HCT116 (cell line): ENCODE measurements at regions not wholly inside any gene's neighbourhood (a gene's known extent, or its start where the extent isn't known, plus 50 kb on each side); places are given as distances from the start of the nearest gene placed in this dataset.

Source experiments
- ATAC-seq: fragments of 200-7000 bp; cut with Tn5 transposase; 2 replicates; pipeline ENCODE4 v1.9.1; 2020; ENCODE audit warnings: mild to moderate bottlenecking, moderate library complexity
- BruUV-seq: library from RNA; stranded (reverse); fragments of 400-500 nt; replicated peaks from 2 replicates; lab custom pipeline; 2021; lab: Mats Ljungman, UMichigan
- CTCF ChIA-PET: fragments of 300-600 bp; sonication (Branson Sonifier 250); formaldehyde crosslinking; loops from one replicate; lab custom pipeline; 2021; ENCODE audit warnings: antibody characterized with exemption; lab: Charles Lee
- POLR2A ChIA-PET: fragments of 300-600, 350-600 bp; sonication (Branson Sonifier 250); formaldehyde crosslinking; loops from one replicate; lab custom pipeline; 2021; ENCODE audit warnings: antibody characterized with exemption; lab: Charles Lee
- RAD21 ChIA-PET, 2 experiments: fragments of 300-600 bp; sonication (Branson Sonifier 250); formaldehyde crosslinking; loops; one replicate each; lab custom pipeline; 2023; ENCODE audit warnings: low total read pairs in 2 of 2; ENCODE audit not compliant: uncharacterized antibody in 2 of 2, unreplicated experiment in 2 of 2, low non-redundant PET in 1 of 2; lab: Charles Lee
- DNase-seq: peaks from one replicate; pipeline ENCODE4 v3.0.0-alpha.2; 2010; ENCODE audit warnings: low read depth, low spot score
- H2AFZ ChIP-seq: fragments of 200-600 bp; shearing (Covaris generic), sonication (generic); 2 replicates; pipeline ENCODE4 v1.6.1; 2017; ENCODE audit warnings: low read depth, mixed run types, mixed read lengths, antibody characterized with exemption, low read length; ENCODE audit not compliant: poor library complexity, severe bottlenecking
- H3K27ac ChIP-seq: 2 replicates; pipeline ENCODE4 v1.5.1; 2012; ENCODE audit warnings: low read depth, low read length
- H3K27me3 ChIP-seq: fragments of 200-600 bp; sonication (generic); 2 replicates; pipeline ENCODE4 v1.6.1; 2016; ENCODE audit warnings: mixed run types, low read length, mixed read lengths; ENCODE audit not compliant: insufficient read depth
- H3K36me3 ChIP-seq, 2 experiments: fragments of 200-500 bp in 1 of 2; fragments of 200-600 bp in 1 of 2; sonication (Bioruptor generic) in 1 of 2; sonication (generic) in 1 of 2; 2 replicates each; pipeline versions ENCODE4 v1.5.1 to v1.6.1; 2014 to 2016; ENCODE audit warnings: low read length in 2 of 2, inconsistent platforms in 1 of 2, mixed read lengths in 1 of 2, mixed run types in 1 of 2; ENCODE audit not compliant: insufficient read depth in 2 of 2, control insufficient read depth in 1 of 2
- H3K4me1 ChIP-seq, 2 experiments: fragments of 200-600 bp in 1 of 2; sonication (generic) in 1 of 2; 2 replicates each; pipeline versions ENCODE4 v1.5.1 to v1.6.1; 2012 to 2017; ENCODE audit warnings: low read length in 2 of 2, inconsistent platforms in 1 of 2, mild to moderate bottlenecking in 1 of 2, mixed read lengths in 1 of 2, mixed run types in 1 of 2, moderate library complexity in 1 of 2; ENCODE audit not compliant: insufficient read depth in 2 of 2, control insufficient read depth in 1 of 2
- H3K4me2 ChIP-seq: fragments of 200-600 bp; sonication (generic); 2 replicates; pipeline ENCODE4 v1.6.1; 2017; ENCODE audit warnings: mixed run types, low read length, mixed read lengths
- H3K4me3 ChIP-seq, 2 experiments: fragments of 200-600 bp in 1 of 2; sonication (generic) in 1 of 2; replicated peaks in 1 of 2; 2 replicates each; pipeline ENCODE4 v1.5.1; 2011 to 2016; ENCODE audit warnings: low read length in 2 of 2, control low read depth in 1 of 2, low read depth in 1 of 2, mild to moderate bottlenecking in 1 of 2, mixed read lengths in 1 of 2, mixed run types in 1 of 2
- H3K79me2 ChIP-seq: fragments of 200-600 bp; sonication (generic); 2 replicates; pipeline ENCODE4 v1.6.1; 2017; ENCODE audit warnings: mild to moderate bottlenecking, mixed run types, low read length, moderate library complexity, mixed read lengths; ENCODE audit not compliant: insufficient read depth
- H3K9ac ChIP-seq: fragments of 200-600 bp; sonication (generic); 2 replicates; pipeline ENCODE4 v1.6.1; 2016; ENCODE audit warnings: low read length, mixed read lengths
- H3K9me2 ChIP-seq: fragments of 200-600 bp; sonication (generic), shearing (Covaris generic); 2 replicates; pipeline ENCODE4 v1.6.1; 2017; ENCODE audit warnings: mixed run types, mild to moderate bottlenecking, moderate library complexity; ENCODE audit not compliant: insufficient read depth
- H3K9me3 ChIP-seq, 2 experiments: fragments of 200-500 bp in 1 of 2; fragments of 200-600 bp in 1 of 2; sonication (Bioruptor generic) in 1 of 2; sonication (generic) in 1 of 2; 2 replicates each; pipeline ENCODE4 v1.6.1; 2014 to 2017; ENCODE audit warnings: low read length in 2 of 2, mixed read lengths in 2 of 2, inconsistent platforms in 1 of 2, low read depth in 1 of 2, mild to moderate bottlenecking in 1 of 2, mixed run types in 1 of 2, moderate library complexity in 1 of 2; ENCODE audit not compliant: control insufficient read depth in 1 of 2, insufficient read depth in 1 of 2
- H4K20me1 ChIP-seq: fragments of 200-600 bp; sonication (generic), shearing (Covaris generic); 2 replicates; pipeline ENCODE4 v1.6.1; 2017; ENCODE audit warnings: mixed run types, mild to moderate bottlenecking, moderate library complexity; ENCODE audit not compliant: insufficient read depth
- CEBPB ChIP-seq: IDR thresholded peaks from 2 replicates; pipeline ENCODE4 v1.6.1; 2012; ENCODE audit warnings: low read depth
- ELF1 ChIP-seq: IDR thresholded peaks from 2 replicates; pipeline ENCODE4 v1.6.1; 2012; ENCODE audit warnings: low read depth, borderline replicate concordance
- EZH2 ChIP-seq: fragments of 200-600 bp; sonication (generic); IDR thresholded peaks from 2 replicates; pipeline ENCODE4 v1.6.1; 2017; ENCODE audit warnings: antibody characterized with exemption, mixed run types
- FOSL1 ChIP-seq: IDR thresholded peaks from 2 replicates; pipeline ENCODE4 v1.6.1; 2012; ENCODE audit warnings: low read depth
- POLR2AphosphoS5 ChIP-seq: IDR thresholded peaks from 2 replicates; pipeline ENCODE4 v1.6.1; 2011; ENCODE audit warnings: mild to moderate bottlenecking, low read depth, low read length, moderate library complexity
- SP1 ChIP-seq: IDR thresholded peaks from 2 replicates; pipeline ENCODE4 v1.6.1; 2012; ENCODE audit warnings: low read depth
- ZNF274 ChIP-seq: fragments of 200-500 bp; sonication (Bioruptor generic); IDR thresholded peaks from 2 replicates; pipeline ENCODE4 v1.6.1; 2014; ENCODE audit warnings: mild to moderate bottlenecking, low read depth, low read length, inconsistent platforms
- intact Hi-C: fragments of 100-400 bp; cut with micrococcal nuclease; formaldehyde crosslinking; loops from 2 replicates; pipeline ENCODE4 v1.10.0; 2022
- TF ChIP-seq, protein P1 (sequence below): IDR thresholded peaks from 2 replicates; pipeline ENCODE4 v1.6.1; 2012; ENCODE audit warnings: low read depth

DNA sequence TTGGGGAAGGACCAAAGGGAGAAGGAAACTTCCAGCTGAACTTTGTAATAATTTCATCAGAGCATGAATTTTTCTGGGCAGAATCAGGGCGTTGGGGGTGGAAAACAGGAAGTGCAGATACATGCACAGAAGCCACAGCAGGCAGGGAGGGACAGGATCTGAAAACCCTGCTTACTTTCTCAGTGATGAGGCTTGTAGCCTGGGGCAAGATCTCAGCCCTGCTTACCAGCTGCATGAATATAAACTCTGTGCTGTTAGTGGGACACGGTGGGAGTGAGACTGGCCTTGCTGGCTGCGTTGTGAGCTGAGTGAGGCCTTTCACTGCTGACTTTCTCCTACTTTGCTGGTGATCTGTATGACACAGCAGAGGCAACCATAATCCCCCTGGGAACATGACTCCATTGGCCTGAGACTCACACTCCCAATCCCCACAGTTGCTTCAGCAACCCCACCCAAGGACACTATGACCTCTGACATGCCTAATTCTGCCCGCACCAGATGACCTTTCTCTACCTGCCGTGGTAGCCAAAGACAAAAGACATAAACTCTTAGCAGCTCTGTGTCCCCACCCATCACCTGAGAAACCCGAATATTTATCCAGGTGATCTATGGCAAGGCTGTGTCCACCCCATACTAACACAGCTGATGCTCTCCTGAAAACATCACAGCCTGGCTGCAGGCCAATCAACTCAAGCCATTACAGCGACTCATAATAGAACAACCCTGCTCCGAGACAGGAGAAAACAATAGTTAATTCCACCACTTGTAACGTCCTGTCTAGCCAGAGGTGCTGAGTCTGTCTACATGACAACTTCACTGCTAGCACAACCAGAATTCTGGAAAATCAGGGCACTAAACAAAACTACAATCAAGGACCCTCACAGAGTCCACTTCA lies 190.7 kb upstream of the CHRM2 start:
- TF ChIP-seq ELF1 = no peak
- no peak for TF ChIP-seq FOSL1
- TF ChIP-seq ZNF274 = no peak
- TF ChIP-seq SP1 = no peak
- TF ChIP-seq POLR2AphosphoS5 = no peak
- TF ChIP-seq CEBPB = no peak
- no peak for TF ChIP-seq EZH2
- TF ChIP-seq, protein P1, sequence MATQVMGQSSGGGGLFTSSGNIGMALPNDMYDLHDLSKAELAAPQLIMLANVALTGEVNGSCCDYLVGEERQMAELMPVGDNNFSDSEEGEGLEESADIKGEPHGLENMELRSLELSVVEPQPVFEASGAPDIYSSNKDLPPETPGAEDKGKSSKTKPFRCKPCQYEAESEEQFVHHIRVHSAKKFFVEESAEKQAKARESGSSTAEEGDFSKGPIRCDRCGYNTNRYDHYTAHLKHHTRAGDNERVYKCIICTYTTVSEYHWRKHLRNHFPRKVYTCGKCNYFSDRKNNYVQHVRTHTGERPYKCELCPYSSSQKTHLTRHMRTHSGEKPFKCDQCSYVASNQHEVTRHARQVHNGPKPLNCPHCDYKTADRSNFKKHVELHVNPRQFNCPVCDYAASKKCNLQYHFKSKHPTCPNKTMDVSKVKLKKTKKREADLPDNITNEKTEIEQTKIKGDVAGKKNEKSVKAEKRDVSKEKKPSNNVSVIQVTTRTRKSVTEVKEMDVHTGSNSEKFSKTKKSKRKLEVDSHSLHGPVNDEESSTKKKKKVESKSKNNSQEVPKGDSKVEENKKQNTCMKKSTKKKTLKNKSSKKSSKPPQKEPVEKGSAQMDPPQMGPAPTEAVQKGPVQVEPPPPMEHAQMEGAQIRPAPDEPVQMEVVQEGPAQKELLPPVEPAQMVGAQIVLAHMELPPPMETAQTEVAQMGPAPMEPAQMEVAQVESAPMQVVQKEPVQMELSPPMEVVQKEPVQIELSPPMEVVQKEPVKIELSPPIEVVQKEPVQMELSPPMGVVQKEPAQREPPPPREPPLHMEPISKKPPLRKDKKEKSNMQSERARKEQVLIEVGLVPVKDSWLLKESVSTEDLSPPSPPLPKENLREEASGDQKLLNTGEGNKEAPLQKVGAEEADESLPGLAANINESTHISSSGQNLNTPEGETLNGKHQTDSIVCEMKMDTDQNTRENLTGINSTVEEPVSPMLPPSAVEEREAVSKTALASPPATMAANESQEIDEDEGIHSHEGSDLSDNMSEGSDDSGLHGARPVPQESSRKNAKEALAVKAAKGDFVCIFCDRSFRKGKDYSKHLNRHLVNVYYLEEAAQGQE = no peak
- CTCF ChIA-PET = no interaction called here

More for the DNA sequence above, 190.7 kb upstream of the CHRM2 start:
- ATAC-seq = no peak
- Histone ChIP-seq H4K20me1 (no peaks in the 10 kb centered on the region), H3K9me3 (peaks cover 9 to 18% of the 10 kb centered on the region in 2 experiments; a peak in 2 of 4 replicates), H3K4me2 (no peak overlapping the region), H2AFZ (no peak overlapping the region), H3K27me3 (no peaks in the 10 kb centered on the region), H3K4me3 (no peak overlapping the region), H3K9ac (no peak overlapping the region), H3K9me2 (no peaks in the 10 kb centered on the region), H3K27ac (no peak overlapping the region), H3K79me2 (no peaks in the 10 kb centered on the region), H3K36me3 (no peaks in the 10 kb centered on the region), H3K4me1 (no peaks in the 10 kb centered on the region)
- DNase-seq = no peak
- BruUV-seq = no TSS peak
- ChIA-PET POLR2A (no interaction called here), RAD21 (no interaction called here)
- intact Hi-C loops = no loop called here
